Right lobe of liver (tissue), 4 donors: ENCODE measurements at regions not wholly inside any gene's neighbourhood (a gene's known extent, or its start where the extent isn't known, plus 50 kb on each side); places are given as distances from the start of the nearest gene placed in this dataset.

ENCODE experiments used
- POLR2A ChIP-seq: fragments of 450-650 bp; IDR thresholded peaks from one replicate; pipeline ENCODE4 v1.6.1; 2017; ENCODE audit warnings: antibody characterized with exemption, mild to moderate bottlenecking
- TF ChIP-seq, protein P1 (sequence below), 4 donors: fragments of 200-600 bp in 3 of 4; fragments of 450-650 bp in 1 of 4; IDR thresholded peaks; one replicate each; pipeline versions ENCODE4 v1.5.1 to v1.8.0; 2016 to 2022; ENCODE audit warnings: antibody characterized with exemption in 4 of 4, mild to moderate bottlenecking in 2 of 4
- donor health status: DM: no; HTN: no; CAD: no.
- donor health status: DM: no; HTN: no; CAD: no.
- donor health status: DM: no; HTN: yes; CAD: no.

DNA sequence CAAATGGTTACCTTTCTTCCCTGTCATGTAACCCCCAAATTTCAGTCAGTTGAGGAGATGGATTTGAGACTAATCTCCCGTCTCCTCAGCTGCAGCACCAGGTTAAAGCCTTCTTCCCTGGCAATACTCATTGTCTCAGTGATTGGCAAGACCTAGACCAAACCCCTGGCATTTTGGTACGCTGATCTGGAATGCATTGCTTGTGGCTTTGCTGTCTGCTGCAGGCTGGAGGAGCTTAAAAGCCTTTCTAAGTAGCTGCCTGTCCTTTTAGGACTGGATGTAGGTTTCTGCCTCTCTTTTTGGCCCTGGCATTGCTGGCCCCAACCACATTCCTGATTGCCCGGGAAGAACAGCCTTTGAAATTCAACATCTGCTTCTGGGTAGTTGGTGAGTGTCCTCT lies 729.6 kb upstream of the GJE1 start:
- TF ChIP-seq, protein P1, sequence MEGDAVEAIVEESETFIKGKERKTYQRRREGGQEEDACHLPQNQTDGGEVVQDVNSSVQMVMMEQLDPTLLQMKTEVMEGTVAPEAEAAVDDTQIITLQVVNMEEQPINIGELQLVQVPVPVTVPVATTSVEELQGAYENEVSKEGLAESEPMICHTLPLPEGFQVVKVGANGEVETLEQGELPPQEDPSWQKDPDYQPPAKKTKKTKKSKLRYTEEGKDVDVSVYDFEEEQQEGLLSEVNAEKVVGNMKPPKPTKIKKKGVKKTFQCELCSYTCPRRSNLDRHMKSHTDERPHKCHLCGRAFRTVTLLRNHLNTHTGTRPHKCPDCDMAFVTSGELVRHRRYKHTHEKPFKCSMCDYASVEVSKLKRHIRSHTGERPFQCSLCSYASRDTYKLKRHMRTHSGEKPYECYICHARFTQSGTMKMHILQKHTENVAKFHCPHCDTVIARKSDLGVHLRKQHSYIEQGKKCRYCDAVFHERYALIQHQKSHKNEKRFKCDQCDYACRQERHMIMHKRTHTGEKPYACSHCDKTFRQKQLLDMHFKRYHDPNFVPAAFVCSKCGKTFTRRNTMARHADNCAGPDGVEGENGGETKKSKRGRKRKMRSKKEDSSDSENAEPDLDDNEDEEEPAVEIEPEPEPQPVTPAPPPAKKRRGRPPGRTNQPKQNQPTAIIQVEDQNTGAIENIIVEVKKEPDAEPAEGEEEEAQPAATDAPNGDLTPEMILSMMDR (IDR thresholded peaks at IDR 0.05): no peak
- no peak for TF ChIP-seq POLR2A
